Spleen (tissue), 7 donors: ENCODE measurements at regions not wholly inside any gene's neighbourhood (a gene's known extent, or its start where the extent isn't known, plus 50 kb on each side); places are given as distances from the start of the nearest gene placed in this dataset.

Source experiments
- CTCF ChIP-seq, 11 experiments: fragments of 200-600 bp in 7 of 11; fragments of 450-650 bp in 4 of 11; sonication (generic) in 4 of 11; IDR thresholded peaks in 8 of 11; conservative IDR thresholded peaks in 3 of 11; 1 replicate in 7 of 11; 2 replicates in 4 of 11; pipeline versions ENCODE4 v1.4.0 to v1.8.0; 2016 to 2021; ENCODE audit warnings: antibody characterized with exemption in 11 of 11, inconsistent platforms in 4 of 11, mild to moderate bottlenecking in 1 of 11
- POLR2A ChIP-seq, 3 donors: fragments of 450-650 bp; IDR thresholded peaks; one replicate each; pipeline ENCODE4 v1.5.1; 2017; ENCODE audit warnings: antibody characterized with exemption in 3 of 3, mild to moderate bottlenecking in 1 of 3
- POLR2AphosphoS5 ChIP-seq, 3 donors: sonication (generic); formaldehyde crosslinking; IDR thresholded peaks; one replicate each; pipeline ENCODE4 v1.5.1; 2017; ENCODE audit warnings: antibody characterized with exemption in 3 of 3
- donor health status: DM: no; HTN: no; CAD: no; lungs with moderate emphysema.
- donor health status: DM: no; HTN: no; CAD: no.
- donor health status: DM: no; HTN: no; CAD: no.

DNA sequence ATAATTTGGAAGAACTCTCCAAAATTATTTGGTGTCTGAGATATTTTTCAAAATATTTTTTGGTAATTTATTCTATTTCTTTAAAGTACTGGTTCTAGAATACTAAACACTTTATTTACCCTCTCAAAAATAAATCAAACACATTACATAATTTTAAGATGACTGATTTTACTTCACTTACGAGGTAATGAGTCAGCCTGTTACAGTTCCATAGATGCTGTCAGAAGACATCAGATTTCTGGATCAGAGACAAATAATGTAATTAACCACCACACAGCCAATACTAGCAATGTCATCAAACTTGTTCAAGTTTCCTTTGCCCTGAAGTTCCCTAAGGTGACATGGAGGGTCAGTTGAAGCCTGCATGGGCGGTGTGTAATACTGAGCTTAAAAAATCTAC is 106.1 kb upstream of the CDH9 start:
- TF ChIP-seq CTCF (IDR thresholded peaks at IDR 0.05 in 8 of 11, conservative IDR thresholded peaks at IDR 0.05 in 3 of 11) (no peak), POLR2A (IDR thresholded peaks at IDR 0.05) (no peak), POLR2AphosphoS5 (IDR thresholded peaks at IDR 0.05) (no peak)
